ENCODE measurements at regions not wholly inside any gene's neighbourhood (a gene's known extent, or its start where the extent isn't known, plus 50 kb on each side); places are given as distances from the start of the nearest gene placed in this dataset.

DNA sequence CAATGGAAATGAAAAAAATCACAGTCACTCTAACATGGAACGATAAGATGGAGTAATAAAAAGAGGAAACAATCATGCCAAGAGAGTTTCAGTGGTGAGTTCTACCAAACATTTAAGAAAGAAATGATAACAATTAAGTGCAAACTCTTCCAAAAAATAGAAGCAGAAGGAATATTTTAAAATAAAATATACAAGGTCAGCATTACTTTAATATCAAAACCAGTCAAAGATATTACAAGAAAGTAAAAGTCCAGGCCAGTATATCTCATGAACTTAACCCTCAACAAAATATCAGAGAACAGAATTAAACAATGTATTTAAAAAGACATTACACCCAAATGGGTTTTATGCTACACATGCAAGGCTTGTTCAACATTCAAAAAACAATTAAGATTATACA is 829.4 kb downstream of the TRIB2 start:
- DNase-seq: no peak

DNA sequence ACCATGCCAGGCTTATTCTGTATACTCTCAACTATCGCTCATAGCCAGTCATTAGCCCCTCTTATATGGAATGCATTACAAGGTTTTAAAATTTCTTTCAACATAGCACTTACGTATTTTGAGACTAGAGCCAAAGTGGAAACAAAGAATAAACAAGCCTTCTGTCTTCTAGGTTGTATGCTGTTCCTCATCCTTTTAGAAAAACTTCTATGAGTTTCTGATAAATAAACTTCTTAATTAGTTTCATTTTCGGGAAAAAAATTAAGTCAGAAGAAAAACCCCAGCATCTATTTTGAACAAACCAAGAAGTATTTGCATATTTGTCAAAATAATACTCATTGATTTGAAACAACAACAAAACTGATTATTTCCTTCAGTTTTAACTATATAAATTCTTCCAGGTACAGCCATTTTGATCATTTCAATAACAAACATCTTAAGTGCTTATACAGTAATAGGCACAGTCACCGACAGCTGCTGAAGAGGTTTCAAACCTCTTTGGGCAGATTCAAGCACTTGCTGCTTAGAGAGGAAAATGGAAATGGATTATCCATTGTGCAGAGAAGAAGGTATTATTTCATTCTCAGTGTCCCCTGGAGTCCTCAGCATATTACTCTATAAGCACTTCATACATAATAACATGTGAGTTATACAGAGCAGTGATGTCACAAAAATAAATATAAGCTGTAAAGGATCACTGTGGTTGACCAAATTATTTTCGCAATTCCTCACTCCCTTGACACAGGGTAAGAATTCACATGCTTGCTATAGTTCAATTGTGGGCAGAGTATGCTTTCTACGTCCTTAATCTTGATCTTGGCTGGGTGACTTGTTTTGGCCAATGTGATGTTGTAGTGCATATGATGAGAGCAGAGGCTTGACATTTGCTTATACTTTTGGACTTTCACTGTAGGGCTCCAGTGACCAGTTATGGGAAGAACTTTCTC is 833.8 kb downstream of the TRIB2 start:
- DNase-seq: no peak

DNA sequence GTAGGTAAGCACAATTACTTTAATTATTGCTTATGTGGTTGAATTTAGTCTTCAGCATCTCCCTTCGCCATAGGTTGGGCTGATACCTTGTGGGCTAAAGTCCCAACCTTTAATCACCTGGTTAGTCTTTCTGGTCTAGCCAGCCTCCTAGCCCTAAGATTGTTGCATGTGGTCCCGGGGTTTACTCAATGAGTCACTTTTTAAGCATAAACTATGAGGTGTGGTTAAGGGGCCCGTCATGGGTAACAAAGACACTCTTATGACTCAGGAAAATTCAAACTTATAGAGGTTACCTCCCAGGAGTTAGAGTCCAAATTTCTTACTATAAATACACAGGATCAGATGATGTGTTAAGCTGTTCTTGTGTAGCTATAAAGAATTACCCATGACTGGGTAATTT is 841.6 kb downstream of the TRIB2 start:
- no peak for DNase-seq

DNA sequence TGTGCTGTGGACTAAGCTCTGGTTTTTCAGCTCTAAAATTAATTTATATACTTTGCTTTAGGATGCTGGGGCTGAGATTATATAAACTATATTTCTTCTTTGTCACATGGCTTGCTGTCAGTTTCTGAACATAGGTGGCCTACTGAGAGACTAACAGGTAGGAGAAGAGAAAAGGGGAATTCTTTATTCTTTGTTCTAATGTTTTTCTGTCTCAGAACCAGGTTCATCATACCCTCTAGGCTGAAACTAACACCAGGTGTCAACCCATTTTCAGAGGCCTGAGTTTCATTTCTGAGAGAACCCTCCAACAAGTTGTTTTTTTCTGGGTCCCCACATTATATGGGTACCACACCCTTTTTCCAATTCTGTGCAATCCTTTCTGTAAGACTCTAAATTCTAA is 843.6 kb downstream of the TRIB2 start:
- no peak for DNase-seq

DNA sequence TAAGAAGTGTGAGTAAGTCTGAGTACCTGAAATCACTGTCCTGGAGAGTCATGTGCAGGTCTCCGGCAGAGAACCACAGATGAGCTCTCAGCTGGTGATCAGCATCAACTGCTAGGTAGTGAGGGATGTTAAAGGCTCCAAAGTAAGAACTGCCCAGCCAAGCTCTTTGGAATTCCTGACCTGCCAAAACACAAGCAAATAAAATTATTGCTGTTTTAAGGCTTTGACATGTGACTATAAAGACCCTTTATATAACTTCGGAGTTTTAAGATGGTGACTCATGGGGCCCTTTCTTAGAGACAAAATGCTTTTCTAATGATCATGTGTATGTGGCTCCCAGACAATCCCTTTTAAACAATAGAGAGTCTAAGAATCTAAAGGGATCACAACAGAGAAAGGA is 855.7 kb downstream of the TRIB2 start:
- DNase-seq: no peak

DNA sequence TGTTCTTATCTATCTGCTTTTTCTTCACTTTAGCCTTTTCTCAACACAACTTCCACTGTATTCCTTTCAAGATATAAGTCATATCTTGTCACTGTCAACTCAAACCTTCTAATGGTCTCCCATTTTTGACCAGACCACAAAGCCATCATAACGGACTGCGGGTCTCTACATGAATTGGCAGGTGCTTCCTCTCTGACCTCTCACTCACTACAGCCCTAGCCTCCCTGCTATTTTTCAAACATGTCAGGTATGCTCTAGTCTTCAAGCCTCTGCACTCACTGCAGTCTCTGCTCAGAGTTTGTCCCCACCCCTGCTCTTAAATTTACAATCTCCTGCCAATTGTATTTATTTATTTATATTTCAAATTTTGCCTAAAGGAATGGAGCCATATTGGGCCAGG is 858.1 kb downstream of the TRIB2 start:
- no peak for DNase-seq

DNA sequence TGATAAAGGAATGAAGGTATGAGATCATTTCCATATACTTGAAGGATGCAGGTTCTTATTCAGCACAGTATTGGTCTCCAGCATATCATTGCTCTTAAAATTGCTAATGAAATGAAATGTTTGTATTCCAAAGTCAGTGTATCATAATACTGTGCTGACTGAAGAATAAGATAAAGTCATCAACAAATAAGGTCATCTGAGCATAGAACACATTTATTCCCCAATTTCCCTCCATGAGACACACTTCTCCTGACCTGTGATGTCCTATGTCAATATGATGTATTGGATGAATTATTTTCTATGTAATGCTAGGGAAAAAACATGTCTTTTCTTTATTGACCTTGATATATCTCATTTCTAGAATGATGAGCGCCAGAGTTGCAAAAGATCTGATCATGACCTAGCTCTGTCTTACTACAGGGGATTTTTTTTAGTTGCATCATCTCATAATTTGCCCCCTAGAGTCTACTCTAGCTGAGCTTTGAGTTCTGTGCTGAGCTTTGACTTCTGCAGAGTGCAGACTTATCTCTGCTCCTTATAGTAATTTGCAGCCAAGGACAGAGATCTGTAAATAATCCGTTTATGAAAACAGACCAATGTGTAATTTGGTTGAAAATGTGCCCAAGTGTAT is 859.8 kb downstream of the TRIB2 start:
- DNase-seq: no peak

DNA sequence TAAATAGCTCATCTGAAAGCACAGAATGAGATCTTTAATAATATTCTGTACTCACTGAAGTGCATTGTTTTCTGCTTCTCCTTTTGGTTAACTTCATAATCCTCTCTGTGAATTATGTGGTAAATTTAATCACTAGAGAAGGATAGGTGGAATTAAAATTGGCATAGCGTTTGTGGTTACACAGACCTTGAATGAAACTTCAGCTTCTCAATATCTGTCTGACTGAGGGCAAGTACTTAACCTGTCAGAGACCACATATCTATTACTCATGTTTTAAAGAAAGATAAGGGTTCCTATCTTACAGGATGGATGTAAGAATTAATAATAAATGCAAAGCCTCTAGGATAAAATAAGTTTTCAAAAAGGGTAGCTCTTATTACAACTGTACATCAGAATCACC is 861.8 kb downstream of the TRIB2 start:
- DNase-seq: no peak

DNA sequence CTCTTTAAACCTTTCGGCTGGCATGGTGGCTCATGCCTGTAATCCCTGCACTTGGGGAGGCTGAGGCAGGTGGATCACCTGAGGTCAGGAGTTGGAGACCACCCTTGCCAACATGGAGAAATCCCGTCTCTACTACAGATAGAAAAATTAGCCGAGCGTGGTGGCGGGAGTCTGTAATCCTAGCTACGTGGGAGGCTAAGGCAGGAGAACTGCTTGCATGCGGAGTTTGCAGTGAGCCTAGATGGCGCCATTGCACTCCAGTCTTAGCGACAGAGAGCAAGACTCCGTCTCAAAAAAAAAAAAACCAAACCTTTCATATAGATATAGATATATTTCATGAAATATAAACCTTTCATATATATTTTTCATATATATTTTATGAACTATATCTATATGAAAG is 864.7 kb downstream of the TRIB2 start:
- no peak for DNase-seq

DNA sequence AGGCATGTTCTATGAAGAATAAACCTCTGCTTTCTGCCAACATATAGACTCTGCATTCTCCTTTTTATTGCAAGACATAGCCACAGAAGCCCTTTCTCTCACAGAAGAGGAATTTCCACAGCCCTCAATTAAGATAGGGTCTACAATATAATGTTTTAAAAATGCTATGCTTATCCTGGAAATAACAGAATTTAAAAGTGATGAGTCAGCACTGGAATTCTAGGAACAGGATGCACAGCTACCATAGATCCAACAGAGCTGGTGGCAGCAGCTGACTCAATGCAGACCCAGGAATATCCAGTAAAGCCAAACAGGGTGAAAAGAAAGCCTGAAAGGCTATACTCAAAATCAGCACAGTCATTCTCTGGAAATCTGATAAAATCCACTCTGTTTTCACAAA is 866.9 kb downstream of the TRIB2 start:
- no peak for DNase-seq

DNA sequence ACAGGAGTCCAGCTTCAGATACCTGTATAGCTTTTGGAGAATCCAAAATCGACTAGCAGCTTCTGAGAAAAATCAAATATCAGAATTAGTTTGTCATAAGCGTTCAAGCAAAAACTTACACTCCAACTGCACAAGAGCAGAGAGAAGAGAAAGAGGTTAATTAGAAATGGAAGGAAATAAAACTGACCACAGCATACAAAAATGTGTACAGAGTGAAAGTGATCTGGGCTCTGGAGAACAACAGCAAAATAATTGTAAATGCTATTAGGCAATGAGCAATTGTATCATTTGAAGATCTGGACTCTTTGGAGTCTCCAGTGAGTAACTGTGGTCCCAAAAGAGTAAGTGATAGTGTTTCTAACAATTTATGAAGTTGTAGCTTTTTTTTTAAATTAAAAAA is 867.3 kb downstream of the TRIB2 start:
- DNase-seq: no peak

DNA sequence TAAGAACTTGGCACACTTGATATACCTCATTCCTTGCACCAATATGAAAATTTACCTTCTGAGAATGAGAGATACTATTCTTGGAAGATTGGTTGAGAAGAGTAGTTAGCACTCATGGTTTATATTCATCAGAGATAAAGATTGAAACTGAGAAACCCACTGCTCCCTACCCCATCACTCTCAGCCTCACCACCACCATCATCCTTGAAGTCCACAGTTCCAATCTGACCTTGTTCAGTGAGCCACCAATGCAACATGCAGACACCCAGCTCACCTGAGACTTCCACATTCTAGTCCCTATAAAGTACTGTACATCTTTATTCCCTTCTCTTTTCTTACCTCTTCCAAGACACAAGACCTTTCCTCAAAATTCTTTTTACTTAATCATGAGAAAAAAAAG is 869.0 kb downstream of the TRIB2 start:
- no peak for DNase-seq

DNA sequence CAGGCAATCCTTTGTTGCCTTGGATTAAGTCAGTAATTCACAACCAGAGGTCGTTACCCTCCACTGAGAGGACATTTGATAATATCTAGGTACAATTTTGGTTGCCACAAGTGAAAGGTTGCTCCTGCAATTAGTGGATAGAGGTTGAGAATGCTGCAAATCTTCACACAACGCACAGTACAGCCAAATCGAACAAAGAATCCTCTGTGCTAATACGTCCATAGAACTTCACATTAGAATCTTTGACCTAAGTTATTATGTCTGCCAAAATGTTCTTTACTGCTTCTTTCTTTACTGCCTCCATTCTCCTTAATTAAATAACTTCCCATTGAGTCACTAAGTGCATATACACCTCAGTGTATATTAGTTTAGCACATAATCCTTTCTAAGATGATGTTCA is 879.5 kb downstream of the TRIB2 start:
- DNase-seq: no peak

DNA sequence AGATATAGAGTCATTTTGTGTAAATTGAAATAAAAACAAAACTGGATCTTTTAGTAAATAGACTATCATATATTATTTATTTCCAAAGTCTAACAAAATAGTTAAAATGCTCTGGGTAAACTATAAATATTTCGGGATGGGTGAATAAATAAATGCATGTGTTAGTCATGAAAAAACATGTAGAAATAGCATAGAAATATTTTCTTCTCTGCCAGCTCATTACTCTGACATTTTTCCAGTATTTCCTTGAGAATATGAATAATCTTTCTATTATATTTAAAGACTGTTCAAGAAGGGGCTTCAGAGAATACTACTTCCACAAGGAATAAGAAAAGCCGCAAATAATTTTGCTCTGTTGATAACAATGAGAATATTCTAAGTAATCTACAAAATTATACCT is 880.4 kb downstream of the TRIB2 start:
- no peak for DNase-seq

DNA sequence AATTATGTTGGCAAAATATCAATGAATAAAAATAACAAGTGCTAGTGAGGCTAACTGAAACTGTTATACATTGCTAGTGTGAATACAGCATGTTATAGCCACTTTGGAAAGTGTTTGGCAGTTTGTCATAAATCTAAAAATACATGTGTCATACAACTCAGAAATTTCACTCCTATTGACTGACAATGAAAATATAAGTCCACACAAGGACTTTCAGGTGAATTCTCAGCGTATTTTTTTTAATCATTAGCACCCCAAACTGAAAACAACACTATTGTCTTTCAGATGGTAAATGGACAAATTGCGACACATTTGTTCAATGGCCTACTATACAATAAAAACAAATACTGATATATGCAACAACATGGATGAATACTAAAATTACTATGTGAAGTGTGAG is 884.8 kb downstream of the TRIB2 start:
- DNase-seq: no peak

DNA sequence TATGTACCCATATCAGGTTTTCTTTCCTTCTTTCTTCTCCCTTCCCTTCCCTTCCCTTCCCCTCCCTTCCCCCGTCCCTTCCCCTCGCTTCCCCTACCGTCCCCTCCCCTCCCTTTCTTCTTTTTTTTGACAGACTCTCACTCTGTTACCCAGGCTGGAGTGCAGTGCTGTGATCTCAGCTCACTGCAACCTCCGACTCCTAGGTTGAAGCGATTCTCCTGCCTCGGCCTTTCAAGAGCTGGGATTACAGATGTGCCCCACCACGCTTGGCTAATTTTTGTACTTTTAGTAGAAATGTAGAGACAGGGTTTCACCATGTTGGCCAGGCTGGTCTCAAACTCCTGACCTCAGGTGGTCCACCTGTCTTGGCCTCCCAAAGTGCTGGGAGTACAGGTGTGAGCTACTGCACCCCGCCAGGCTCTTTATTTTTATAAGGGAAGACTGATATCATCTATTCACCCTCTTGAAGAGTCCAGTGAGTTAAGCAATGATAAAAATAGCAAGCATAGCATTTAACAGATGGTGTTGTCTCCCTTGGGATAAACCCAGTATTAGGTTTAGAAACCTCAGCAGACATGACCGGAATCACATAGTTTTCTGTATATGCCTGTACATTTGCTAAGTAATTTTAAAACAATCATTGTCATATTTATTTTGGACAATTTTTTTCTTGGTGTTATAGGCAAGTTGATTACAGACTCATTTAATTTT is 888.4 kb downstream of the TRIB2 start:
- DNase-seq: no peak

DNA sequence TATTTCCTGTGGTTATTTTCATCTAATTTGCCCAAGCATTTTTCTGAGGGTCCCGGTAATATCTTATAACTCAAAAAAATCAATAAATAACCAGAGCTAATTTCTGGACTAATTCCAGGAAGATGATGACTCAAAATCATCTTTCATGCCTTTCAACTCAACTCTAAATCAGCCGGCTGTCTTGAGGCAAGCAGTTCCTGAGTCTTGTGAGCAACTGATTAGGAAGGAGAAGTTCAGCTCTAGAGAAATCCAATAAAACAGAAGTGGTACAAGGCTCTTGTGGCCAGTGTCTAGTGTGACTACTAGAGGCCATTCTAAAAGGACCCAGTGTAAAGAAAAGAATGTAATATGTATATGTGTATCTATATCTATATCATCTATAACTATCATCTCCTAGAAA is 890.4 kb downstream of the TRIB2 start:
- DNase-seq: no peak

DNA sequence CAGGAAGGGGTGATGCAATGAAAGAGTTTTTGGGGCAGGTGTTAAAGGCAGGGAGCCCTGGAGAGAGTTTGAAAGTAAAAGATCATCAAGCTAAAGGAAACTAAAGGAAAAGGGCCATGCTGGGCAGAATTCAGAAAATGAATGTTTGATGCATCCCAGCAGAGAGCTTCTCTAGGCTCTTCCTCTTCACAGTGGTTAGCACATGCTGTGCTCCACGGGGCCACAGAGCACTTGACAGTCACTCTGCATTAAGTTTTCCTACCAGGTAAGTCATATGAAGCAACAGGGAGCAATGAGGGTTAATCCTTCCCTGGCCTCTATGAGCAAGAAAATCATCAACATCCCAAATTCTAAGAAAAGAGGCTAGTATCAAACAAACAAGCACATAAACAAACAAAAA is 895.2 kb downstream of the TRIB2 start:
- no peak for DNase-seq

DNA sequence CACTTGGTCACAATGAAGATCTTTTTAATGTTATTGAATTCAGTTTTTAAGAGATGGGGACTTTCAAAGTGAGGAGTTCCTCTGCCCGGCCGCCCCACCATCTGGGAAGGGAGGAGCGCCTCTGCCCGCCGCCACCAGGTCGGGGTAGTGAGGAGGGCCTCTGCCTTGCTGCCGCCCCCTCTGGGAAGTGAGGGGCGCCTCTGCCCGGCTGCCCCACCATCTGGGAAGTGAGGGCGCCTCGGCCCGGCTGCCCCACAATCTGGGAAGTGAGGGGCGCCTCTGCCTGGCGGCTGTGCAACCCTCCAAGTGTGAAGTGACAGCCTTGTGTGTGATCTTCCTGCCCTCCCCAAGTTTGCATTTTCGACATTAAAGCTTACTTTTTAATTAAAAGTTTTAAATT is 899.3 kb downstream of the TRIB2 start:
- no peak for DNase-seq

DNA sequence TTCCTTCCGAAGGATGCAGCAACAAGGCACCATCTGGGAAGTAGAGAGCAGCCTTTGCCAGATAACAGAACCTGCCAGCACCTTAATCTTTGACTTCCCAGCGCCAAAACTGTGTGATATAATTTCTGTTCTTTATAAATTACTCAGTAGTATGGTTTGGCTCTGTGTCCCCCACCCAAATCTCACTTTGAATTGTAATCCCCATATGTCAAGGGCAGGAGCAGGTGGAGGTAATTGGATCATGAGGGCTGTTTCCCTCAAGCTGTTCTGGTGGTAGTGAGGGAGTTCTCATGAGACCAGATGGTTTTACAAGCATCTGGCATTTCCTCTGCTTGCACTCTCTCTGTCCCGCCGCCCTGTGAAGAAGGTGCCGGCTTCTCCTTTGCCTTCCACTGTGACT is 899.9 kb downstream of the TRIB2 start:
- no peak for DNase-seq

DNA sequence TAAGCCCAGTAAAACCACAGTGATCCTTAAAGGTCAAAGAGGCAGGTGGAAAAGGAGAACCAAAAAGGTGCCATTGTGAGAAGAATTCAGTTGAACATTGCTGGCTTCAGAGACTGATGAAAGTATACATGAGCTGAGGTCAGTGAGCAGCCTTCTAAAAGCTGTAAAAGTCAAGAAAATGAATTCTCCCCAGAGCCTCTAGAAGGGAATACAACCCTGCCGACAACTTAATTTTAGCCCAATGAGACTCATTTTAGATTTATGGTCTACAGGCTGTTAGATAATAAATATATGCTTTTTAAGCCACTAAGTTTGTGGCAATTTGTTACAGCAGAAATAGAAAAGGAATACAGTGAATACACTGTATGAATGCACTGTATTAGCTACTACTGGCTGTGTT is 911.4 kb downstream of the TRIB2 start:
- DNase-seq: no peak

DNA sequence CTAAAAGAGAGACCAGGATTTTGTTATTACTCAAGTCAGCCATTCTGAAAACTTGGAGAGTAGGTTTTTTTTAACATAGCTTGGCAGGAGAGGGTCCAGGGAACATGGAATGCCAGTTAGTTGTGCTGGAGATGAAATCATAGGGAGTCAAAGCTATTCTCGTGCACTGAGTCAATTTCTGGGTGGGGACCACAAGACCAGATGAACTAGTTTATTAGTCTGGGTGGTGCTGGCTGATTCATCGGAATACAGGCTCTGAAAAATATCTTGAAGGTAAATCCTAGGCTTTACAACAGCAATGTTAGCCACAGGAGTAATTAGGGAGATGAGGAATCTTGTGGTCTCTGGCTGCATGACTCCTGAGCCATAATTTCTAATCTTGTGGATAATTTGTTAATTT is 921.4 kb downstream of the TRIB2 start:
- no peak for DNase-seq

DNA sequence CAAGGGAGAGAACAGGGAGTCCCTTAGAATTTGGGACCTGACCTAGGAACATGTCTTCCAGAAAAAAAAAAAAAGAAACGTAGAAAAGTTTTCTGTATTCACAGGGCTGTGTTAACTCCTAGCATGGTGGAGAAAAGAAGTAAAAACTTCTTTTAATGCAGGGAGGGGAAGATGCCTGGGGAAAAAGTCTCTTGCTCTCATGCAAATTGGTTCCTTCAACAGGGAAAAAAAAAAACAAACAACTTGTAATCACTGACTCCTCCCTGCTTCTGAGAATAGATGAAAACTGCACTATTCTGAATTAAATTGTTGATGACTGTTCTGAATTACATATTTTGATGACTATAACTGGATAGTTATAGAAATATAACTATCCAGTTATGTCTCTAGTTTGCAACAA is 933.2 kb downstream of the TRIB2 start:
- no peak for DNase-seq

DNA sequence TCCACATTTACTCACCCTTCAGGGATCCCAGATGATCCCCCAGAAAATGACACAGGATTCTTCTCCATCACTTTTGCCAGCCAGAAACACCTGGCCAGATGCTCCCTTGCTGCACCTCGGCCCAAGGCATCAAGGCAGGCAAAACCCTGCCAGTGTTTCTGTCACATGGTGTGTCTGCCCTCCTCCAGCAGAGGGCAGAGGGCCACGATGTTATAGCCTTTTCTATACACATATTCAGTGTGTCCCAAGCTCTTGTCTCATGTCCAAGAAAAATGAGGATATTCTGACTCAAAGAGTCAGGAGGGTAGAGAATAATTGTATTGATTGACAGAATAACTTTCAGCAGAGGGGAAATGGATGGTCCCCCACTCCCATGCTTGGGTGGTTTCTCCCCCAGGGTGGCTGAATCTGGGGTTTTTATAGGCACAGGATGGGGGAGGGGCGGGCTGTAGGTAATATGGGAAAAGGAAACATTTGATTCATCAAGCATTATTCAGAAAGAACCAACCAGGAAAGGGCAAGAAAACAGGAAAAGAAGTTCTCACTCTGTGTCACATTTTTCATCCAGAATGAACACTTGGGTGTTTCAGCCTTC is 933.9 kb downstream of the TRIB2 start:
- no peak for DNase-seq

Measured in SIG-M5 (cell line).